Fibroblast of peridontal ligament (primary cell): ENCODE measurements at regions not wholly inside any gene's neighbourhood (a gene's known extent, or its start where the extent isn't known, plus 50 kb on each side); places are given as distances from the start of the nearest gene placed in this dataset.

Source experiments
- DNase-seq: peaks from one replicate; pipeline ENCODE4 v3.0.0-alpha.2; 2010; ENCODE audit errors: extremely low read depth

- DNase-seq = no peak
Measured at GRCh38 chr9:107650995-107651394, 161.4 kb upstream of the KLF4 start.

- DNase-seq = peak; percentile 66
Measured at GRCh38 chr9:107650321-107650720, 160.8 kb upstream of the KLF4 start.

- peak; percentile 91 for DNase-seq
Measured at GRCh38 chr9:107648153-107648715, 158.7 kb upstream of the KLF4 start.

GRCh38 chr9:107647611-107648010 is 158.0 kb upstream of the KLF4 start:
- DNase-seq = no peak

GRCh38 chr9:107647141-107647540 is 157.6 kb upstream of the KLF4 start:
- no peak for DNase-seq

- no peak for DNase-seq
Measured at GRCh38 chr9:107645464-107645833, 155.9 kb upstream of the KLF4 start.

- DNase-seq = no peak
Measured at GRCh38 chr9:107644733-107645463, 155.3 kb upstream of the KLF4 start.

- DNase-seq = no peak
Measured at GRCh38 chr9:107639426-107639825, 149.9 kb upstream of the KLF4 start.

- peak; percentile 85 for DNase-seq
Measured at GRCh38 chr9:107638521-107639310, 149.1 kb upstream of the KLF4 start.

GRCh38 chr9:107637421-107638420 is 148.2 kb upstream of the KLF4 start:
- DNase-seq = peak; percentile 100

- peak; percentile 62 for DNase-seq
Measured at GRCh38 chr9:107636571-107637381, 147.2 kb upstream of the KLF4 start.

GRCh38 chr9:107635803-107636174 is 146.2 kb upstream of the KLF4 start:
- no peak for DNase-seq

- DNase-seq = no peak
Measured at GRCh38 chr9:107635101-107635802, 145.7 kb upstream of the KLF4 start.

- no peak for DNase-seq
Measured at GRCh38 chr9:107633406-107633805, 143.8 kb upstream of the KLF4 start.

- DNase-seq = no peak
Measured at GRCh38 chr9:107632661-107633060, 143.1 kb upstream of the KLF4 start.

- DNase-seq = no peak
Measured at GRCh38 chr9:107632216-107632615, 142.6 kb upstream of the KLF4 start.

GRCh38 chr9:107631788-107632187 is 142.2 kb upstream of the KLF4 start:
- peak; percentile 49 for DNase-seq

GRCh38 chr9:107630156-107630555 is 140.6 kb upstream of the KLF4 start:
- no peak for DNase-seq

- no peak for DNase-seq
Measured at GRCh38 chr9:107628444-107628843, 138.9 kb upstream of the KLF4 start.

GRCh38 chr9:107627781-107628180 is 138.2 kb upstream of the KLF4 start:
- no peak for DNase-seq
